ENCODE measurements at regions not wholly inside any gene's neighbourhood (a gene's known extent, or its start where the extent isn't known, plus 50 kb on each side); places are given as distances from the start of the nearest gene placed in this dataset.
"Not testable (repeated sequence)": the region's sequence is repeated elsewhere in the genome, so short reads cannot be mapped to it uniquely, and the experiment has no call there.

DNA sequence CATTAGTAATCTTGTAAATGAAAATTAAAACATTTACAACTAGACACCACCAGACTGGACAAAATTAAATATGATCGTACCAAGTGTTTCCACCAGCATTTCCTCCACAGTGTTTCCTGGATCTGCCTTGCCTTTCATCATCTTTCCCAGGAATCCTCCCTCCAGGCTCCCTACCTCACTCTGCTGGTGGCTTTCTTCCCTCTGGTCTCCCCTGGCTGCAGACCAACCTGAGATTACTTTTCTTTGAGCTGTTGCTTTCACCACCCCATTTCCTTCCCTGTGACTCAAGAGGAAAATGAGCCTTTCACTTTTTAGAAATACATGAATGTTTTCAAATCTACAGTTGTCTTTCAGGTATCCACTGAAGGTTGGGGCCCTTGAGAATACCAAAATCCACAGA lies 228.8 kb upstream of the NBPF12 start:
- TF ChIP-seq, protein P1, sequence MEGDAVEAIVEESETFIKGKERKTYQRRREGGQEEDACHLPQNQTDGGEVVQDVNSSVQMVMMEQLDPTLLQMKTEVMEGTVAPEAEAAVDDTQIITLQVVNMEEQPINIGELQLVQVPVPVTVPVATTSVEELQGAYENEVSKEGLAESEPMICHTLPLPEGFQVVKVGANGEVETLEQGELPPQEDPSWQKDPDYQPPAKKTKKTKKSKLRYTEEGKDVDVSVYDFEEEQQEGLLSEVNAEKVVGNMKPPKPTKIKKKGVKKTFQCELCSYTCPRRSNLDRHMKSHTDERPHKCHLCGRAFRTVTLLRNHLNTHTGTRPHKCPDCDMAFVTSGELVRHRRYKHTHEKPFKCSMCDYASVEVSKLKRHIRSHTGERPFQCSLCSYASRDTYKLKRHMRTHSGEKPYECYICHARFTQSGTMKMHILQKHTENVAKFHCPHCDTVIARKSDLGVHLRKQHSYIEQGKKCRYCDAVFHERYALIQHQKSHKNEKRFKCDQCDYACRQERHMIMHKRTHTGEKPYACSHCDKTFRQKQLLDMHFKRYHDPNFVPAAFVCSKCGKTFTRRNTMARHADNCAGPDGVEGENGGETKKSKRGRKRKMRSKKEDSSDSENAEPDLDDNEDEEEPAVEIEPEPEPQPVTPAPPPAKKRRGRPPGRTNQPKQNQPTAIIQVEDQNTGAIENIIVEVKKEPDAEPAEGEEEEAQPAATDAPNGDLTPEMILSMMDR (IDR thresholded peaks at IDR 0.05): not testable (repeated sequence)
- not testable (repeated sequence) for TF ChIP-seq POLR2A (IDR thresholded peaks at IDR 0.05)
